Muscle of arm (tissue), 1 donor: ENCODE measurements at regions not wholly inside any gene's neighbourhood (a gene's known extent, or its start where the extent isn't known, plus 50 kb on each side); places are given as distances from the start of the nearest gene placed in this dataset.
A peak's percentile ranks its signal among the peaks of the same experiment; 100 is the strongest.
"Not testable (repeated sequence)": the region's sequence is repeated elsewhere in the genome, so short reads cannot be mapped to it uniquely, and the experiment has no call there.

ENCODE experiments used
- DNase-seq: peaks from one replicate; pipeline ENCODE4 v3.0.0-alpha.2; 2013

DNA sequence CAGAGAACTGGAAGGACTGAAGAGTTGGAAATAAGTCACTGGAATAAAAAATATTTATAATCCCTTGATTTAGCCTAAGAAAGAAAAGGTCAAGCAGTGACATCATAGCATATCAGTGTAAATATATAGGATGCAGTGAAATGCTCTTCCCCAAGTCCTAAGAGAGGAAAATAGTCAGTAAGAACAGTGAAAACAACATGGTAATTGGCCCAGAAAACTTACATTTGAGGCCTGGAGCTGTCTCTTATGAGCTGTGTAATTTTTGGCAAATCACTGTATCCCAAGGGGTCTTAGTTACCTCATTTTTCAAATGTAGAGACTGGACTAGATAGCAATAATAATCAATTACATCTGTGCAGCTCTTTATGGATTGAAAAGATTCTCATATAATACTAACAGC, 255.7 kb upstream of the AR start:
- DNase-seq = peak; percentile 64

- DNase-seq = peak; percentile 54
Observed at GRCh38 chrX:67289055-67289499, 254.7 kb upstream of the AR start.

DNA sequence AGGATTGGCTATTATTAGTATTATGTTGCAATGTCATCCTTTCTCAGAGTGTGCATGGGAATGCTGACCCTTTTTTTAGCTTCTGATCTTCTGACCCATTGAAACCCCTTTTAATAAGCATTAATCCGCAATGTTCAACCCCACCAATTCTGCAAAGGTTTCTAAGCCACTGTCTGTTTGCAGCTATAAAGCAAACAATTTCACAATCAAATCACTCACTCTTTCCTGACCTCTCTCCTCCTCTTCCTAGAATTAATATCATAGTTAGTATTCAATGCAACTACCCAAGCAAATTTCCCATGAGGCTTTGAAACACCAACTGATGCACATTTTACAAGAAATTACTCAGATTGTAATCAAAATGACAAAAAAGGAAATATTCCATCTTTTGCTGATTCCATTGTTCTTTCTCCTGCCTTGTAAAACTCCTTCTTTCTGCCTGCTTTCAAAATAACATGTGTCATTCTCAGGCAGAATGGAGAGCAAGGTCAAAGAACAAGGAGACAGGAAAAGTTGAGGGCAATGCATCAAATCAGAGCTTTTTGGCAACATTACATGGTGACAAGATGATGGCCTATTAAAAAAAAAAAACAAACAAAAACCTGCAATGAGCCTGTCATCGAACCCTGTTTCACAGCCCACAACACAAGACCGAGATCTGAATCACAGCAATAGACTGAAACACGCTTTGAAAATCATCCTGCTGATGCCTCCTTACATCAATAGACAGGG, 253.2 kb upstream of the AR start:
- no peak for DNase-seq

- DNase-seq = no peak
Observed at GRCh38 chrX:67295924-67296323, 247.9 kb upstream of the AR start.

DNA sequence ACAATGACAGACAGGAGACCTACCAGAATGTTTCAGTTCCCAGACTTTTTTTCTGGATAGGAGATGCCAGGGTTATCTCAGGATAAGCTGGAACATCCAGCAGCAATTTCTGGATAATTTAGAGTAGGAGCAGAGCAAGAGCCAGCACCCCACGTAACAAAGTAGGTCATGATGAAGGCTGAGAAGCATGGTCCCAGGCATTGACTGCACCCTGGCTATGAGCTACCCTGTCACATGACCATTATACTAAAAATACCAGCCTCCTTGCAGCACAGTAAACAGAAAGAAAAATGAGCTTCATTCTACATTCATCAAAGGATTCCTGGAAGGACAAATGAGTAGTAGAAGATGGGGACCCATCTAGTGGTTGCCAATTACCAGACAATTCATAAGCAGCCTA, 247.4 kb upstream of the AR start:
- DNase-seq = no peak

DNA sequence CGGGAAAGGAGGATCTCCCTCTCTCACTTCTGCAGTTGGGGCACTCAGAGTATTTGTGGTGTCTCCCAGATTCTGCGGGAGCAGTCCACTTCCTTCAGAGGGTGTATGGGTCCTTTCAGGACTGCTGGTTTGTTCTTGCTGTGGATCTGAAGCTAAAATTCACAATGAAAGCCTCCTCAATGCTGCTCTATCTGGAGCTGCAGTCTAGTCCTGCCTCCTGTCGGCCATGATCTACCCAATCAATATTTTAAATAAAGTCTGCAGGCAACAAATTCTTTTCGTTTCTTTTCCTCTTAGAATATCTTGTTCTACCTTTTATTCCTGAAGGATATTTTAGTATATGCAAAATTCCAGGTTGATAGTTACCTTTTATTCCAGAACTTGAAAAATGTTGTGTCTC, 226.1 kb upstream of the AR start:
- DNase-seq = no peak

- no peak for DNase-seq
Observed at GRCh38 chrX:67328476-67328875, 215.3 kb upstream of the AR start.

- no peak for DNase-seq
Observed at GRCh38 chrX:67334323-67334722, 209.5 kb upstream of the AR start.

- DNase-seq = no peak
Observed at GRCh38 chrX:67338262-67338661, 205.6 kb upstream of the AR start.

GRCh38 chrX:67342138-67342537, 201.7 kb upstream of the AR start:
- DNase-seq = no peak

DNA sequence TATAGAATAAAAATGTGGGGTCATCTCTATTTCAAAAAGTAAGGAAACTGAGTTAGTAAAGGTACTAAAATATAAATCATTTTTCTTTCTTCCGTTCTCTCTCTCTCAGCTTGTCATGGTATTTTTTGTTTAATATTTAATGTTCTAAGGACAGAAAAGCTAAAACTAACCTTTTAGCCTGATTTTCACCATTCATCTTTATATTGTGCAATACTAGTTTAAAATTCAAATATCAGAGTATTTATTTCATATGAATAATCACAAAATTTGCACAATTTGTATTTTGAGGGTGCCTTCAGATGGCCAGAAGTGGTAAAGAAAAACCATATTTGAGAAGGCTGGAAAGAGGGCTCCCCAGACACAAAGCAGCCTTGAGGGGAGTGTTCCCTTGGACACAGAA, 197.6 kb upstream of the AR start:
- no peak for DNase-seq

DNA sequence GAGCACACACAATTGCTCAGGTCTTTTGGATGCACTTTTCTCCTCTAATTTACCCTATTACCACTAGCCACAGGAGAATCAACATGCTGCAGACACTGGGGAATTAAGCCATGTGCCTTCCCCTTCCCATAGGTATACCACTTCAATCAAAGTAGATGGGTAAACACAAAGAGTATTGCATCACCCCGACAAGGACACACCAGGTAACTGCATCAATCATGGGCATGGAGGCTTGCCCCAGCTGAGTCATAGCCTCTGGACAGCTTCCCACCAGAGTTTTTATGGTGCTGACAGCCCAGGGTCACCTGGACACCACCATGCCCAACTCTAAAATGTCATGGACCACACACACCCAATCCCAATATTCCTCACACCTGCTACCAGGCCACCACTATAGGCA, 197.2 kb upstream of the AR start:
- no peak for DNase-seq

- DNase-seq = no peak
Observed at GRCh38 chrX:67347145-67347544, 196.7 kb upstream of the AR start.

- no peak for DNase-seq
Observed at GRCh38 chrX:67351411-67351810, 192.4 kb upstream of the AR start.

DNA sequence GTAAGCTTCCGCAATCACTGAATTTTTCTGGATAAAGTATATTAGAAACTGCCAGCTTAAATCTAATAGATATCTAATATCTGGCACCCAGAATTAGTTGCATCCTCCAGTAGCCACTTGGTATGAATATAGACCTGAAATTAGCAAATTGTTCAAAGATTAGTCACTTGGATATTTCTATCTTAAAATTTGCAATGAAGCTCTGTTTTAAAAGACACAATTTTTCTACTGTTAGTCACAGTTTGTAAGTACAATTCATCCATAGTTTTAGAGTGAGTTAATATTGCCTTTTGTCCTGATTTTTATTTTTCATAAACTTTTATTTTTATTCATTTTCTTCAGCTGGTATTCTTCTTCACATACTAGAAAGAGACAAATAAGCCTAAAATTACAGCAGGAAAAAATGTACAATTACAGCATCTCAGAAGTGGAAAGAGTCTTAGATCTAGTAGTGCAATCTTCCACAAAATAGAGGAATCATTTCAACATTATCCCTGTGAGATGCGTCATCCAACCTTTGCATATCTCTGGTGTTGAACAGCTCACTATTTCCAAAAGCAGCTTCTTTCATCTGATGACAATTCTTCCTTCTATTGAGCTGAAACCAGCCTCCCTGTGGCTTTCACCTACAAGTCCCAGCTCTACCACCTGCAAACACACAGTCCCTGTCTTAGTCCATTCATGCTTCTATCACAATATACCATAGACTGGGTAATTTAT, 190.0 kb upstream of the AR start:
- no peak for DNase-seq

GRCh38 chrX:67361267-67361666, 182.6 kb upstream of the AR start:
- not testable (repeated sequence) for DNase-seq

GRCh38 chrX:67384403-67384802, 159.4 kb upstream of the AR start:
- no peak for DNase-seq

GRCh38 chrX:67408423-67409079, 135.3 kb upstream of the AR start:
- no peak for DNase-seq

- no peak for DNase-seq
Observed at GRCh38 chrX:67415937-67416336, 127.9 kb upstream of the AR start.

DNA sequence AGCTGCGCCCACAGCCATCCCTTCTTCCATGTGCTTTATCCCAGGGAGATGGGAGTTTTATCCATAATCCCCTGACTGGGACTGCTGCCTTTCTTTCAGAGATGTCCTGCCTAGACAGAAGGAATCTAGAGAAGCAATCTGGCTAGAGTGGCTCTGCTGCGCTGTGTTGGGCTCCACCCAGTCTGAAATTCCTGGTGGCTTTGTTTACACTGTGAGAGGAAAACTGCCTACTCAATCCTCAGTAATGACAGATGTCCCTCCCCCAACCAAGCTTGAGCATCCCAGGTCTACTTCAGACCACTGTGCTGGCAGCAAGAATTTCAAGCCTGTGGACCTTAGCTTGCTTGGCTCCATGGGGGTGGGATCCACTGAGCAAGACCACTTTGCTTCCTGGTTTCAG, 116.9 kb upstream of the AR start:
- no peak for DNase-seq

DNA sequence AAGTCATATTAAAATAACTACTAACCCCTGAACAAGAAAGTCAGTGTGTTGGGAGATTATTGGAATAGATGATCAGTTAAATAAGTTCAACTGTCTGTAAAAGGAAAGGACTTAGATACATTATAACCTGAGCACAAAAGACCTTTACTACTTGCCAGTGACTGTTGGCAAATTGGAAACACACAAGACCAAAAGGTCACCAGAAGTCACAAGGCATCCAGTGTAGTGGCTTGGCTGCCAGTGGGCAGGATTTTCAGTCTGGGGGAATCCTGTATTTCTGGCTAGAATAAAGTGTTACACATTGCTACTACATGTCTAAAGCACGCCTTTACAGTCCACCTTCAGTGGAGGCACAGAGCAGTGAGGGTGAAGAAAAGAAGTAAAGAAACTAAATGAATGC, 108.3 kb upstream of the AR start:
- DNase-seq = no peak

- DNase-seq = peak; percentile 7
Observed at GRCh38 chrX:67436867-67437266, 107.0 kb upstream of the AR start.

GRCh38 chrX:67437821-67438220, 106.0 kb upstream of the AR start:
- no peak for DNase-seq
